NCI-H748 (cell line): ENCODE measurements at regions not wholly inside any gene's neighbourhood (a gene's known extent, or its start where the extent isn't known, plus 50 kb on each side); places are given as distances from the start of the nearest gene placed in this dataset.

Experiments
- DNase-seq: peaks from one replicate; lab custom pipeline; 2025; ENCODE audit not compliant: unreplicated experiment; lab: John Stamatoyannopoulos, UW

GRCh38 chr4:34181311-34181841, 2062.9 kb downstream of the ARAP2 start:
- no peak for DNase-seq

GRCh38 chr4:34181891-34182290, 2062.4 kb downstream of the ARAP2 start:
- no peak for DNase-seq

- DNase-seq = no peak
These were observed 2062.0 kb downstream of the ARAP2 start for GRCh38 chr4:34182306-34182705.

GRCh38 chr4:34183926-34184325, 2060.4 kb downstream of the ARAP2 start:
- no peak for DNase-seq

- no peak for DNase-seq
These were observed 2057.3 kb downstream of the ARAP2 start for GRCh38 chr4:34187056-34187455.

GRCh38 chr4:34191443-34191842, 2052.9 kb downstream of the ARAP2 start:
- DNase-seq = no peak

GRCh38 chr4:34193451-34194154, 2050.7 kb downstream of the ARAP2 start:
- DNase-seq = no peak

- no peak for DNase-seq
These were observed 2049.7 kb downstream of the ARAP2 start for GRCh38 chr4:34194585-34194984.

GRCh38 chr4:34196375-34196774, 2047.9 kb downstream of the ARAP2 start:
- no peak for DNase-seq

- no peak for DNase-seq
These were observed 2045.3 kb downstream of the ARAP2 start for GRCh38 chr4:34198966-34199365.

- DNase-seq = no peak
These were observed 2043.8 kb downstream of the ARAP2 start for GRCh38 chr4:34200535-34200934.

GRCh38 chr4:34202154-34202553, 2042.2 kb downstream of the ARAP2 start:
- no peak for DNase-seq

- no peak for DNase-seq
These were observed 2023.7 kb downstream of the ARAP2 start for GRCh38 chr4:34220601-34221000.

- no peak for DNase-seq
These were observed 2022.3 kb downstream of the ARAP2 start for GRCh38 chr4:34221986-34222385.

GRCh38 chr4:34236118-34236517, 2008.2 kb downstream of the ARAP2 start:
- no peak for DNase-seq

- no peak for DNase-seq
These were observed 1999.0 kb downstream of the ARAP2 start for GRCh38 chr4:34245276-34245675.

- no peak for DNase-seq
These were observed 1993.8 kb downstream of the ARAP2 start for GRCh38 chr4:34250562-34250961.

- no peak for DNase-seq
These were observed 1991.1 kb downstream of the ARAP2 start for GRCh38 chr4:34253239-34253638.

GRCh38 chr4:34258176-34258575, 1986.1 kb downstream of the ARAP2 start:
- no peak for DNase-seq

- no peak for DNase-seq
These were observed 1982.5 kb downstream of the ARAP2 start for GRCh38 chr4:34261799-34262314.

GRCh38 chr4:34269613-34270012, 1974.7 kb downstream of the ARAP2 start:
- no peak for DNase-seq

- DNase-seq = no peak
These were observed 1972.6 kb downstream of the ARAP2 start for GRCh38 chr4:34271479-34272355.
